HG02610 (cell line): ENCODE measurements at regions not wholly inside any gene's neighbourhood (a gene's known extent, or its start where the extent isn't known, plus 50 kb on each side); places are given as distances from the start of the nearest gene placed in this dataset.
"Not testable (repeated sequence)": the region's sequence is repeated elsewhere in the genome, so short reads cannot be mapped to it uniquely, and the experiment has no call there.

Source experiments
- ATAC-seq: cut with Tn5 transposase; IDR thresholded peaks from one replicate; pipeline ENCODE4 v1.9.1; 2021; ENCODE audit warnings: mild to moderate bottlenecking, moderate library complexity; ENCODE audit not compliant: unreplicated experiment

DNA sequence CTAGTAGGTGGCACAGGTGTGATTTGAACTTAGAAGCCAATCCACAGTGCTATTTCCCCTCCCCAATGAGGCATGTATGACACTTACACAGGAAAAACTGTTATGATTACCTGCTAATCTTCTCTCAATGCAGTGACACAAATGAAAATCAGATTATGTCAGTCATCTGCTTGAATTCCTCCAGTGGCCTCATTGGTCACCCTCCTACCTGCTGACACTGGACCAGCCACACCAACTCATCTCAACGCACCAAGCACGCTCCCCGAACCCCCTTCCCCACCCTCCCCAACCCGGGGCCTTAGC lies 82.2 kb upstream of the SEC11C start:
- no peak for ATAC-seq

- ATAC-seq: no peak
These were observed 81.7 kb upstream of the SEC11C start for GRCh38 chr18:59057969-59058368.

- ATAC-seq: no peak
These were observed 80.5 kb upstream of the SEC11C start for GRCh38 chr18:59059140-59059539.

- ATAC-seq: no peak
These were observed 79.1 kb upstream of the SEC11C start for GRCh38 chr18:59060551-59060950.

DNA sequence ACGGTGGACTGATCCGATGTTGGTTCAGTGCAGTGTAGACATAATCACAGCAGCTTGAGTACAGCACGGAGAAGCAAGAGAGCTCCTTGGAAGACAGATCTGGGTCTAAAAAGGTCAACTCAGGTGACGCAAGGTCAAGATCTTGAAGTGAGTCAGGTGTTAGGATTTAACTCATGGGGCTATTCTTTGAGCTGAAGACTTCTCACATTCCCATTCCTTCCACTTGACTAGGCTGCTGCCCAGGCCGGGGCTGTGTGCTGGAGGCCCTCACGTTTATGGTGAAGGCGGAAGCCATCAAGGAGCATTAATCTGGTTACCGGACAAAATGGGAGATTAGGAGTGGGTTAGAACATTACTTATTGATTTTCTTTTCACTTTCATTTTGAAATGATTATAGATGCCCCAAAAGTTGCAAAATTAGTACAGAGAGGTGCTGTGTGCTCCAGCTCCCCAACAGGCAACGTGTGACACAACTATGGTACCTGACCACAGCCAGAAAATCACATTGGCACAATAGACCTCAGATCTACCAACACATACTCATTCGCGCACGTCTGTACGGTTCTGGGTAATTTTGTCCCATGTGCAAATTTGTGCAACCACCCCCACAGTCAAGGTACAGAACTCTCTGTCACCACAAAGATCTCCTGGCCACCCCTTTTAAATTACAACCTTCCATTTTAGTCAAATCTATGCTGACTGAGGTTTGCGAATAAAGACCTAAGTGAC lies 77.6 kb upstream of the SEC11C start:
- ATAC-seq: no peak

- ATAC-seq: no peak
These were observed 77.1 kb upstream of the SEC11C start for GRCh38 chr18:59062643-59063006.

DNA sequence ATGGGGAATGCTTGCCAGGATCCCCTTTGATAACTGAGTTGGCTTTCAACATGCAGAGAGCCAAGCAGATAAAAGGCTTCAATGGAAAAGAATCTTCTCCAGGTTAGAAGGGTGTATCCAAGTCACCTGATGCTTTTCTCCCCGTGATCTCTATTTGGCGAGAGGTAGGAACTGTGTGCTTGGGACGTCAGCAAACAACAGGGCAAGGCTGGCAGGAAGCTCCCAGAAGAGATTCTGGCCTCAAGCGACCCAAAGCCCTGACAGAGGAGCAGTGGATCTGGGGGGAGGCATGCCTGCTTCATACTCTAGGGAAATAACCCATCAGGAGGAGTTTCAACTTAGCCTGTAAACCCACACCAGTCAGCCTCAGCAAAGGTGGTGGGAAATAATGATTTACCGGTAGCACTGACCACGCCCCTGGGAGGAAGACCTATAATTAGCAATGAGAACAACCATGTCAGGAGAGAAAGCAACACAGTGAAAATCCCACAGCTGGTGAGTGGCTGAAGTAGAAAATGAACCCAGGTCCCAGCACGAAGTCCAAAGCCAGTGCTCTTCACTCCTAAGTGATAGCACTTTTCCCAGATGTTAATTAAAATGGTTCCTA lies 76.3 kb upstream of the SEC11C start:
- ATAC-seq: no peak

GRCh38 chr18:59063912-59064311 lies 75.8 kb upstream of the SEC11C start:
- ATAC-seq: no peak

GRCh38 chr18:59065684-59066083 lies 74.0 kb upstream of the SEC11C start:
- no peak for ATAC-seq

- no peak for ATAC-seq
These were observed 71.8 kb upstream of the SEC11C start for GRCh38 chr18:59067873-59068272.

DNA sequence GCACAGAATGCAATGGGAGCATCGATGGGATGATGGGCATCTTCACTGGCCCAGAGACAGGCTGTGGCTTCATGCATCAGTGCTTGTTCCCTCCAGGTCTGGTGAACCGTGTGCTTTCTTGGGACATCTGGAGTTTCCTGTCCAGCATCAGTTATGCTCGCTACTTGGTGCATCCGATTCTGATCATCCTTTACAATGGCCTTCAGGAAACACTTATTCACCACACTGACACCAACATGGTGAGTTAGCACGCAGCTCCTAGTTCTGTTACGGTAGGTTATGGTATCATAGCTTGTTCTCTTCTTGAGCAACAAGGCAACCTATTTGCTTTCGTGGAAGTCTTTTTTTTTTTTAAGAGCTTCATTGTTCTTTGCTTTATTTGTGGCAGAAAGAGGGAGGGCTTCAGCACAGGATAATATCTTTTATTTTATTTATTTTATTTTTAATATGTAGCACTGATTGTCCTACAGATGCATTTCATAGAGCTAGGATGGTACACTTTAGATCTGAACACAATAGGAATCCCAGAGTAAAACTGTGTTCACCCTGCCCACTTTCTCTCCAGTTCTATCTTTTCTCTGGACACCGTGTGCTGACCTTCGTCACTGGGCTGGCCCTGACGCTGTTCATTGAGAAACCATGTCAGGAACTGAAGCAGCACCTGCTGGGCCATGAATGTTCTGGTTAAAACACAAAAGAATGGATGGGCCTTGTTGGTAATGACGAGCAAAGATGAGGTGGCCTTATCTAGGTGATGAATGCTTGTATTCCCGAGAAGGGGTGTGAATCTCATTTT lies 71.2 kb upstream of the SEC11C start:
- no peak for ATAC-seq

DNA sequence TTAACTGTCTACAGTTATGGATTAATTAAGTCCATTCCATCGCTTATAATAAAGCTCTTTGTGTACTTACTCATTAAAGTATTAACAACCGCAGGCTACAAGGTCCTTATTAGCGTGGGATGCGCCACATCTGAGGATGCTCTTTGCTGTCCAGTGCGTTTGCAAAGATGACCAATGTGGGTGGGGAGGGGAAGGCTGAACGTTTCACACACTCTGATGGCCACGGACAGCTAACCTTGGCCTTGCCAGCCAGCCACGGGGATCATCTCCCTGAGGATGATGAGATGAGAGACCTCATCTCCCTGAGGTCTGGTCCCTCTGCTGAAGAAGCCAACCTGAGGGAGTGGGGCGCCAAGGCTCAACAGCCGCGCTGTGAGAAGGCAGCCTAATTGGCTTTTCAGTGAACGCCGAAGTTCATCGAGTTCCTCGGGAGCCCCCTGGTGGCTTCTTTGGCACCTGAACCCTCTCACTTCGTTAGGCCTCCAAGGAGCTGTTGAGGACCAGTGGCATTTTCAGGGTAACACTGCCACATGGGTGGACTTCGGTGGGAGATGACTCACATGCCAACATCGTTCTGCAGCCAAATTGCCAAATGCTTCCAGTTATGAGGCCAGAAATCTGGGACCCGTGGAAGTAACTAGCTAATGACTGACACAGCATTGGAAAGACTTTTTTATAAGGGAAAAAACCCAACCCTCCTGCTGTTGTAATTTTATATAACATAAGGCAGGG lies 69.3 kb upstream of the SEC11C start:
- ATAC-seq: peak; percentile 62

DNA sequence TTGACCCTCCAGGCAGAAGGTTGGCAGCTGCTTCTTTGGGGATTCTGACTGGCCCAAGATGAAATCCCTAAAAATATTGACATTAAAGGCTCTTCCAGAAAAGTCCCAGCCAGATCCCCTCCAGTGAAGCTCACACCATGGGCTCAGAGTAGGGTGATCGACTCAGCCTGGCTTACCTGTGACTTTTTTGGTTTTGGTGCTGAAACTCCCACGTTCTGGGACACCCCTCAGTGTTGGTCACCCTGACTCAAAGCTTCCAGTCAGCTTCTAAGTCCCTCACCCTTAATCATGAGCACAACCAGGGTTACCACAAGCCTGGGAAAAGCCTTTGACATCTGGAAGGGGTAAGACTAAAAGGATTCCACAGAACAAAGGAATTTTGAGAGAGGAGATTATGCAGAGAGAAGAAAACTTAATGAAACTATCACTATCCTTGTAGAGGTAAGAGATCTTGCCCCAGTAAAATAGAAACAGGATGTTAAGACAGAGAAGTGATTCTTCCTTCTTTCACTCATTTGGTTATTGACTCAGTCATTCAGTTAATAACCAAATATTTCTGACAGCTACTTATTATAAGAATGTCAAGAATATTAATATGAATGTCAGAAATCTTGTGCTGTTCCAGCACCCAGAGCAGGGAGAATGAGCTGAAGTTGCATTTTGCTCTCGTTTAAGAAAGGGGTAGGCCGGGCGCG lies 66.8 kb upstream of the SEC11C start:
- peak; percentile 65 for ATAC-seq

- ATAC-seq: no peak
These were observed 63.8 kb upstream of the SEC11C start for GRCh38 chr18:59075923-59076322.

- no peak for ATAC-seq
These were observed 60.4 kb upstream of the SEC11C start for GRCh38 chr18:59079264-59079663.

DNA sequence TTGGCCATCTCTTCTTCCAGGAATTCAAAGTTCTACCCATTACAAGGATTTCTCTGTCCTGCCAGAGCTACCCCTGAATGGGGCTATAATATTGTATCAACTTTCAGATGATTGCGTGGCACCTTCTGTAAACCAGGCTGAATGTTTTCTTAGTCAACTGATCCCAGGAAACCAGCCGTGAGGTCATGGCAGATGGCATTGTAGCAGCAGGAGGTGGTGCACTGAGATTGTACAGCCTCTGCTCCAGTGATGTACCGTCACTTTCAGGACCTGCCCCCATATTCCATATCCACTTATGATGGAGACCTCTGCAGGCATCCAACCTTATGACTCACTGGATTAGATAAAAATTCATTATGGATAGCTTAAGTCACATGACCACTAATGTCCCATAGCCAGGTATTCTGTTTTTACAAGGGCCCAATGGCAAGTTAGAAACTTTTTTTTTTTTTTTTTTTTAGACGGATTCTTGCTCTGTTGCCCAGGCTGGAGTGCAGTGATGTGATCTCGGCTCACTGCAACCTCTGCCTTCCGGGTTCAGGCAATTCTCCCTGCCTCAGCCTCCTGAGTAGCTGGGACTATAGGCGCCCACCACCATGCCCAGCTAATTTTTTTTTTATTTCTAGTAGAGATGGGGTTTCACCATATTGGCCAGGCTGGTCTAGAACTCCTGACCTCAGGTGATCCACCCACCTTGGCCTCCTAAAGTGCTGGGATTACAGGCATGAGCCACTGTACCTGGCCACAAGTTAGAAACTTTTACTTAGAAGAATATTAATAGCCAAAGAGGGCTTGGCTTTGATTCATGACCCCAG lies 59.8 kb upstream of the SEC11C start:
- not testable (repeated sequence) for ATAC-seq

- ATAC-seq: no peak
These were observed 56.4 kb upstream of the SEC11C start for GRCh38 chr18:59083136-59083818.

GRCh38 chr18:59085126-59085794 lies 54.4 kb upstream of the SEC11C start:
- ATAC-seq: no peak

- ATAC-seq: no peak
These were observed 53.9 kb upstream of the SEC11C start for GRCh38 chr18:59085797-59086196.
